SK-N-MC (cell line): ENCODE measurements at regions not wholly inside any gene's neighbourhood (a gene's known extent, or its start where the extent isn't known, plus 50 kb on each side); places are given as distances from the start of the nearest gene placed in this dataset.
"Not testable (repeated sequence)": the region's sequence is repeated elsewhere in the genome, so short reads cannot be mapped to it uniquely, and the experiment has no call there.

Source experiments
- DNase-seq: peaks from one replicate; pipeline ENCODE4 v3.0.0-alpha.2; 2011; ENCODE audit warnings: low read depth, low spot score
- H3K27ac ChIP-seq: fragments of 200-600 bp; sonication (generic); 2 replicates; pipeline ENCODE4 v1.5.1; 2016; ENCODE audit warnings: mixed run types
- H3K36me3 ChIP-seq: fragments of 200-600 bp; sonication (generic); 2 replicates; pipeline ENCODE4 v1.6.1; 2017; ENCODE audit warnings: antibody characterized with exemption, low read length, mixed read lengths; ENCODE audit not compliant: insufficient read depth
- H3K4me3 ChIP-seq: fragments of 200-600 bp; sonication (generic); 2 replicates; pipeline ENCODE4 v1.5.1; 2016
- H3K9ac ChIP-seq: fragments of 200-600 bp; sonication (generic); 2 replicates; pipeline ENCODE4 v1.8.0; 2017; ENCODE audit warnings: mixed run types, mixed read lengths; ENCODE audit not compliant: insufficient read length
- H3K9me3 ChIP-seq: fragments of 200-600 bp; sonication (generic); 2 replicates; pipeline ENCODE4 v1.6.1; 2017; ENCODE audit warnings: low read depth, mild to moderate bottlenecking, antibody characterized with exemption, low read length, moderate library complexity, mixed read lengths
- EZH2 ChIP-seq: fragments of 200-600 bp; sonication (generic); IDR thresholded peaks from one replicate; pipeline ENCODE4 v1.6.1; 2017; ENCODE audit warnings: antibody characterized with exemption
- FOXP2 ChIP-seq: optimal IDR thresholded peaks from 2 replicates; pipeline ENCODE3; 2011; ENCODE audit warnings: mild to moderate bottlenecking, moderate library complexity; ENCODE audit not compliant: insufficient read depth; ENCODE audit errors: extremely low read length, control extremely low read depth
- POLR2AphosphoS5 ChIP-seq: IDR thresholded peaks from 2 replicates; pipeline ENCODE4 v1.6.1; 2012; ENCODE audit warnings: mild to moderate bottlenecking, low read depth, low read length, borderline replicate concordance

GRCh38 chr2:7094231-7094741 is 177.1 kb downstream of the RNF144A start:
- no peak for DNase-seq
- Histone ChIP-seq H3K9me3 (no peaks in the 10 kb centered on the region), H3K36me3 (no peaks in the 10 kb centered on the region), H3K27ac (no peak overlapping the region), H3K4me3 (no peak overlapping the region), H3K9ac (no peak overlapping the region)
- TF ChIP-seq POLR2AphosphoS5 (no peak), EZH2 (no peak), FOXP2 (no peak)

GRCh38 chr2:7096726-7097352 is 179.6 kb downstream of the RNF144A start:
- Histone ChIP-seq H3K9ac (peak overlapping the region; percentile 49), H3K4me3 (peak overlapping the region; percentile 64; the same call in 1 of the 2 replicates)
- TF ChIP-seq EZH2 (no peak), FOXP2 (no peak), POLR2AphosphoS5 (no peak)

GRCh38 chr2:7097353-7097895 is 180.2 kb downstream of the RNF144A start:
- Histone ChIP-seq H3K9ac (peak overlapping the region; percentile 62), H3K9me3 (no peaks in the 10 kb centered on the region), H3K36me3 (no peaks in the 10 kb centered on the region), H3K27ac (peak overlapping the region; percentile 68), H3K4me3 (peak overlapping the region; percentile 64)
- no peak for TF ChIP-seq POLR2AphosphoS5
- peak; percentile 96 for TF ChIP-seq FOXP2
- TF ChIP-seq EZH2: no peak
- DNase-seq: no peak

More at GRCh38 chr2:7096726-7097352, 179.6 kb downstream of the RNF144A start:
- Histone ChIP-seq H3K27ac (no peak overlapping the region), H3K9me3 (no peaks in the 10 kb centered on the region), H3K36me3 (no peaks in the 10 kb centered on the region)
- DNase-seq: no peak

GRCh38 chr2:7098816-7099215 is 181.6 kb downstream of the RNF144A start:
- TF ChIP-seq POLR2AphosphoS5 (no peak), EZH2 (no peak), FOXP2 (no peak)
- no peaks in the 10 kb centered on the region for H3K36me3 ChIP-seq
- no peaks in the 10 kb centered on the region for H3K9me3 ChIP-seq
- no peak overlapping the region for H3K4me3 ChIP-seq
- no peak overlapping the region for H3K9ac ChIP-seq
- no peak for DNase-seq
- peak overlapping the region; percentile 68 for H3K27ac ChIP-seq

- not testable (repeated sequence) for DNase-seq, H3K9ac ChIP-seq, H3K36me3 ChIP-seq, H3K4me3 ChIP-seq, H3K9me3 ChIP-seq
- H3K27ac ChIP-seq: peak overlapping the region; percentile 92
Measured at GRCh38 chr2:7099687-7100086, 182.5 kb downstream of the RNF144A start.

- H3K4me3 ChIP-seq: no peak overlapping the region
- no peaks in the 10 kb centered on the region for H3K9me3 ChIP-seq
- no peak for TF ChIP-seq FOXP2
- TF ChIP-seq EZH2: no peak
- no peak for TF ChIP-seq POLR2AphosphoS5
- no peak overlapping the region for H3K9ac ChIP-seq
- no peaks in the 10 kb centered on the region for H3K36me3 ChIP-seq
- no peak overlapping the region for H3K27ac ChIP-seq
- DNase-seq: no peak
Measured at GRCh38 chr2:7102826-7103225, 185.6 kb downstream of the RNF144A start.

GRCh38 chr2:7108792-7109532 is 191.8 kb downstream of the RNF144A start:
- TF ChIP-seq POLR2AphosphoS5 (no peak), FOXP2 (no peak), EZH2 (no peak)
- Histone ChIP-seq H3K4me3 (no peak overlapping the region), H3K9me3 (peaks cover under 1% of the 10 kb centered on the region; the same call in 1 of the 2 replicates), H3K9ac (peak overlapping the region; percentile 19), H3K27ac (peak overlapping the region; percentile 30), H3K36me3 (no peaks in the 10 kb centered on the region; the same call in 1 of the 2 replicates)
- no peak for DNase-seq

- DNase-seq: no peak
- H3K27ac ChIP-seq: no peak overlapping the region; the same call in 1 of the 2 replicates
- TF ChIP-seq EZH2 (no peak), POLR2AphosphoS5 (no peak), FOXP2 (no peak)
- H3K4me3 ChIP-seq: no peak overlapping the region
- no peaks in the 10 kb centered on the region; the same call in 1 of the 2 replicates for H3K36me3 ChIP-seq
- H3K9me3 ChIP-seq: peaks cover 3% of the 10 kb centered on the region; the same call in 1 of the 2 replicates
- H3K9ac ChIP-seq: no peak overlapping the region
Measured at GRCh38 chr2:7109533-7109885, 192.3 kb downstream of the RNF144A start.
